Natural killer cell (primary cell): ENCODE measurements at regions not wholly inside any gene's neighbourhood (a gene's known extent, or its start where the extent isn't known, plus 50 kb on each side); places are given as distances from the start of the nearest gene placed in this dataset.

Experiments used
- ATAC-seq, 3 donors: fragments of 150-1000 bp in 2 of 3; fragments of 200-7000 bp in 1 of 3; cut with Tn5 transposase; 1 replicate in 1 of 3; 2 replicates in 2 of 3; pipeline ENCODE4 v1.10.0; 2021; ENCODE audit warnings: mild to moderate bottlenecking in 2 of 3, moderate library complexity in 2 of 3
- DNase-seq, 2 donors: peaks; one replicate each; pipeline versions ENCODE4 v3.0.0 to v3.0.0-alpha.2; 2013 to 2021; ENCODE audit warnings: mixed read lengths in 1 of 2
- H3K27ac ChIP-seq: one replicate; pipeline ENCODE4 v1.5.1; 2013; ENCODE audit warnings: mild to moderate bottlenecking, low read length
- H3K27me3 ChIP-seq: one replicate; pipeline ENCODE4 v1.6.1; 2013; ENCODE audit warnings: low read length; ENCODE audit not compliant: control insufficient read depth, insufficient read depth
- H3K36me3 ChIP-seq: one replicate; pipeline ENCODE4 v1.6.1; 2013; ENCODE audit warnings: low read length; ENCODE audit not compliant: control insufficient read depth, insufficient read depth
- H3K4me1 ChIP-seq: one replicate; pipeline ENCODE4 v1.6.1; 2013; ENCODE audit warnings: low read length; ENCODE audit not compliant: control insufficient read depth, insufficient read depth
- H3K4me3 ChIP-seq: one replicate; pipeline ENCODE4 v1.5.1; 2013; ENCODE audit warnings: low read length
- H3K9me3 ChIP-seq: one replicate; pipeline ENCODE4 v1.6.1; 2013; ENCODE audit warnings: low read length; ENCODE audit not compliant: control insufficient read depth, insufficient read depth
- H3K27ac Mint-ChIP-seq, 2 donors: one replicate each; pipeline ENCODE4 v1.8.0; 2022; ENCODE audit warnings: mild to moderate bottlenecking in 2 of 2, mixed read lengths in 2 of 2, moderate library complexity in 1 of 2
- H3K27me3 Mint-ChIP-seq, 2 donors: one replicate each; pipeline ENCODE4 v1.8.0; 2022; ENCODE audit warnings: low read depth in 2 of 2, mixed read lengths in 2 of 2
- H3K36me3 Mint-ChIP-seq: one replicate; pipeline ENCODE4 v1.8.0; 2022; ENCODE audit warnings: mixed read lengths
- H3K4me1 Mint-ChIP-seq, 2 donors: one replicate each; pipeline ENCODE4 v1.8.0; 2022; ENCODE audit warnings: mixed read lengths in 2 of 2
- H3K4me3 Mint-ChIP-seq: one replicate; pipeline ENCODE4 v1.8.0; 2022; ENCODE audit warnings: mild to moderate bottlenecking, moderate library complexity, mixed read lengths
- H3K9me3 Mint-ChIP-seq, 2 donors: one replicate each; pipeline ENCODE4 v1.8.0; 2022; ENCODE audit warnings: mixed read lengths in 2 of 2
- CTCF ChIP-seq: fragments of 200-600 bp; IDR thresholded peaks from one replicate; pipeline ENCODE4 v1.8.0; 2022; ENCODE audit warnings: antibody characterized with exemption
- WGBS: methylation state at CpG from one replicate; pipeline ENCODE4 v1.1.7; 2013; ENCODE audit warnings: missing lambda C conversion rate; ENCODE audit not compliant: insufficient coverage; 5-methylcytosine and 5-hydroxymethylcytosine counted together
- intact Hi-C: fragments of 100-400 bp; cut with micrococcal nuclease; formaldehyde crosslinking; loops from one replicate; pipeline ENCODE4 v1.14.2; 2022

GRCh38 chr3:3610581-3611298, 188.5 kb upstream of the LRRN1 start:
- Histone ChIP-seq H3K9me3 (no peaks in the 10 kb centered on the region), H3K27ac (no peak overlapping the region), H3K4me1 (no peaks in the 10 kb centered on the region), H3K4me3 (no peak overlapping the region), H3K36me3 (no peaks in the 10 kb centered on the region), H3K27me3 (no peaks in the 10 kb centered on the region)
- H3K27ac Mint-ChIP-seq: no peak overlapping the region
- H3K9me3 Mint-ChIP-seq: peaks cover 0 to 2% of the 10 kb centered on the region in 2 donors
- no peak for TF ChIP-seq CTCF
- no peak for DNase-seq
- 49% methylated on average over 3 of the region's 4 CpGs for WGBS
- intact Hi-C loops: no loop called here
- H3K4me3 Mint-ChIP-seq: no peak overlapping the region
- H3K27me3 Mint-ChIP-seq: no peaks in the 10 kb centered on the region
- no peaks in the 10 kb centered on the region for H3K36me3 Mint-ChIP-seq
- no peak for ATAC-seq
- H3K4me1 Mint-ChIP-seq: no peaks in the 10 kb centered on the region

GRCh38 chr3:3606321-3606720, 192.9 kb upstream of the LRRN1 start:
- TF ChIP-seq CTCF: no peak
- H3K4me1 ChIP-seq: no peaks in the 10 kb centered on the region
- H3K4me3 ChIP-seq: no peak overlapping the region
- no peaks in the 10 kb centered on the region for H3K9me3 ChIP-seq
- Mint-ChIP-seq H3K27me3 (peaks cover 0 to 7% of the 10 kb centered on the region in 2 donors), H3K27ac (no peak overlapping the region), H3K4me1 (no peaks in the 10 kb centered on the region), H3K4me3 (no peak overlapping the region), H3K9me3 (peaks cover 0 to 4% of the 10 kb centered on the region in 2 donors), H3K36me3 (no peaks in the 10 kb centered on the region)
- WGBS: 88% methylated on average over 4 of the region's 4 CpGs
- H3K27ac ChIP-seq: no peak overlapping the region
- intact Hi-C loops: no loop called here
- no peaks in the 10 kb centered on the region for H3K36me3 ChIP-seq
- ATAC-seq (no peak), DNase-seq (no peak)
- no peaks in the 10 kb centered on the region for H3K27me3 ChIP-seq

GRCh38 chr3:3605226-3605625, 194.0 kb upstream of the LRRN1 start:
- no peaks in the 10 kb centered on the region for H3K9me3 ChIP-seq
- H3K4me3 ChIP-seq: no peak overlapping the region
- Mint-ChIP-seq H3K27ac (no peak overlapping the region), H3K4me1 (no peaks in the 10 kb centered on the region), H3K9me3 (peaks cover 0 to 2% of the 10 kb centered on the region in 2 donors), H3K4me3 (no peak overlapping the region), H3K27me3 (peaks cover 0 to 7% of the 10 kb centered on the region in 2 donors), H3K36me3 (no peaks in the 10 kb centered on the region)
- H3K36me3 ChIP-seq: no peaks in the 10 kb centered on the region
- no peak overlapping the region for H3K27ac ChIP-seq
- ATAC-seq (no peak), DNase-seq (no peak)
- H3K27me3 ChIP-seq: no peaks in the 10 kb centered on the region
- 98% methylated on average over 3 of the region's 3 CpGs for WGBS
- H3K4me1 ChIP-seq: no peaks in the 10 kb centered on the region
- intact Hi-C loops: no loop called here
- no peak for TF ChIP-seq CTCF

GRCh38 chr3:3603351-3603750, 195.9 kb upstream of the LRRN1 start:
- no peaks in the 10 kb centered on the region for H3K9me3 ChIP-seq
- H3K36me3 Mint-ChIP-seq: no peaks in the 10 kb centered on the region
- no peak overlapping the region for H3K4me3 Mint-ChIP-seq
- no peak for DNase-seq
- peaks cover 0 to 2% of the 10 kb centered on the region in 2 donors for H3K9me3 Mint-ChIP-seq
- no peak for TF ChIP-seq CTCF
- no peaks in the 10 kb centered on the region for H3K36me3 ChIP-seq
- 97% methylated on average over 4 of the region's 4 CpGs for WGBS
- intact Hi-C loops: no loop called here
- H3K27ac ChIP-seq: no peak overlapping the region
- ATAC-seq: no peak
- H3K4me1 Mint-ChIP-seq: no peaks in the 10 kb centered on the region
- no peak overlapping the region for H3K4me3 ChIP-seq
- H3K27ac Mint-ChIP-seq: no peak overlapping the region
- no peaks in the 10 kb centered on the region for H3K27me3 ChIP-seq
- H3K4me1 ChIP-seq: no peaks in the 10 kb centered on the region
- peaks cover 0 to 7% of the 10 kb centered on the region in 2 donors for H3K27me3 Mint-ChIP-seq
